HG03103 (cell line): ENCODE measurements at regions not wholly inside any gene's neighbourhood (a gene's known extent, or its start where the extent isn't known, plus 50 kb on each side); places are given as distances from the start of the nearest gene placed in this dataset.

Experiments used
- ATAC-seq: cut with Tn5 transposase; IDR thresholded peaks from one replicate; pipeline ENCODE4 v1.9.1; 2021; ENCODE audit warnings: low read depth; ENCODE audit not compliant: unreplicated experiment

DNA sequence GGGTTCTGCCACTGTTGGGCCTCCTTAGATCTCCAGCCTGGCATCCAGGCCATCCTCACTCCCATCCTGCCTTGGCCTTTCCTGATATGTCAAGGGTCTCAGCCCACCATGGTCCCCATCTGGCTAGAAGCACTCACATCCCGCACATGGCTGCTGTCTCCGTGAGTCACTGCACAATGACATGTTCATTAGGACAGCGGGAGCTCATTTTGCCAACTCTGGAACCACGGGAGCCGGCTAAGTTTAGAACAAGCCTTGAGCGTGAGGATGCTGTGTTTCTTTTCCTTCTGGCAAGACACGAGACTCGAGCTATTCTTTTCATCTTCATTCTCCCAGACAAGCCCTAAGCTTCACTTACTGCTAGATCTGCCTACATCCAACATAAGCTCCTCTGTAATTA is 65.7 kb upstream of the KSR1 start:
- ATAC-seq = no peak

GRCh38 chr17:27391427-27391826 is 64.8 kb upstream of the KSR1 start:
- ATAC-seq = no peak

- ATAC-seq = no peak
These were observed 60.2 kb upstream of the KSR1 start for GRCh38 chr17:27396045-27396444.

DNA sequence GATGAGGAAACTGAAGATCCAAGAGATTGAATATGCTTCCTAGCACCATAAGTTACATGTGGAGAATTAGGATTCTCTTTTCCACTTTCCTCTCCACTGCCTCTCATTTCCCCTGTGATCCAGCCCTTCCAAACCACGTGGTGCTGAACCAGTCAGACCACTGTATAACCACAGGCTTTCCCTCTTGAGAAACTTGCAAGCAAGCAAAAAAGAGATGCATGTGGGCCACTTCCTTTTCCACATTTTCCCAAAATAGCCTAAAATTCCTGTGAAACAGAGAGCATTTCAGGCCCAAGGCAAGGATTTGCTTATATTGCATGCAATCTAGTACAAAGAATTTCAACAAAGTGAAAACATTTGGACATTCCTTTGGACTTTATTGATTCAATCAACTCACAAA is 59.3 kb upstream of the KSR1 start:
- ATAC-seq = no peak

DNA sequence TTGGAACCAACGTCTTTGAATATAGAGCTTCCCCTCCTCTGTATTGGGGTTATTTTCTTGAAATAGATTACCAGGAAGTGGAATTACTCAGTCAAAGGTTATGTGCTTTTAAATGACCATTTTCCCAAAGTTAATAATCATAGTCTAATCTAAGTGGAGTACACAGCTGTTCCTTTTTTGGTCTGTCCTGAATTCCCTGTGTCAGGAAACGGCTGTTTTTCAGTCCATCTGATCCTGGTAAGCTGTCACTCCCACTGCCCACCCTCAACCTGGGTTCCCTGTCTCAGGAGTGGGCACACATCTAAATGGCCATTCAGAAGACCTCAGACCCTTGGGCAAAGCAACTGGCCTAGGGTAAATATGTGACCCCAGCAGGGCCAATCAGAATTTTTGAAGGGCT is 57.6 kb upstream of the KSR1 start:
- ATAC-seq = no peak

- ATAC-seq = no peak
These were observed 55.3 kb upstream of the KSR1 start for GRCh38 chr17:27400991-27401390.

- no peak for ATAC-seq
These were observed 53.3 kb upstream of the KSR1 start for GRCh38 chr17:27402943-27403342.

GRCh38 chr17:27403480-27404005 is 52.7 kb upstream of the KSR1 start:
- ATAC-seq = no peak

DNA sequence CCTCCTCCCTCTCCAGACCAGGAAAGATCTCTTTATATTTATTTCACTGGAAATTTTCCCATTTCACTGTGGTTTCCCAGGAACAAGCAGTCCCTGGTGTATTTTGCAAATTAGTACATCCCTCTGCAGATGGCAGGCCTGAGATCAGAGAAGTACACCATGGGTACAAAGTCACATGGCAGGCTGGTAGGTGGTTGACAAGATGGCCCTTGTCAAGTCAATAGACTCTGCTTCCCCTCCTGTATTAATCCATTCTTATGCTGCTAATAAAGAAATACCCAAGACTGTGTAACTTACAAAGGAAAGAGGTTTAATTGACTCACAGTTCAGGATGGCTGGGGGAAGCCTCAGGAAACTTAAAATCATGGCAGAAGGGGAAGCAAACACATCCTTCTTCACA is 51.6 kb upstream of the KSR1 start:
- ATAC-seq = no peak
